Neural progenitor cell (in vitro differentiated cells): ENCODE measurements at regions not wholly inside any gene's neighbourhood (a gene's known extent, or its start where the extent isn't known, plus 50 kb on each side); places are given as distances from the start of the nearest gene placed in this dataset.

ENCODE experiments used
- EZH2 ChIP-seq: fragments of 200-600 bp; sonication (generic); IDR thresholded peaks from 2 replicates; pipeline ENCODE4 v1.6.1; 2017; ENCODE audit warnings: antibody characterized with exemption, mild to moderate bottlenecking, moderate library complexity
- EZH2phosphoT487 ChIP-seq: fragments of 200-600 bp; sonication (generic); IDR thresholded peaks from 2 replicates; pipeline ENCODE4 v1.6.1; 2017; ENCODE audit warnings: antibody characterized with exemption
- TF ChIP-seq, protein P1 (sequence below): fragments of 200-600 bp; sonication (generic); IDR thresholded peaks from 2 replicates; pipeline ENCODE4 v1.5.1; 2017; ENCODE audit warnings: antibody characterized with exemption, mild to moderate bottlenecking

DNA sequence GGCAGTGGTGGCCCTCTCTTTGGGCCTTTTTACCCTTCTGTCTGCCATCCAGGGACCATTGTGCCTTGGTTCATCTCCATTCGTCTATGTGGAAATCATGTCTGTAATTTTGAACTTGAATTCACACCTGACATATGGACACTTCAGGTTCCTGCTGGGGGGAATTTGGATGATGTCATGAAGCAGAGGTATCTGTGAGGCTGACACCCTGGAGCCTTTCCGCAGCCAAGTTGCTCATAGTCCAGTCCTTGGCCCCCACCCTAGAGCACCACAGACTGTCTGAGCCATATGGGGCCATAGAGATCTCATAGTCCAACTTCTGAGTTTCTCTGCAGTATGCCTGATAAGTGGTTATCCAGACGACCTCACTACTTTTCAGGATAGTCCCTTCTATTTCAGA lies 147.7 kb upstream of the CACNA1E start:
- TF ChIP-seq, protein P1, sequence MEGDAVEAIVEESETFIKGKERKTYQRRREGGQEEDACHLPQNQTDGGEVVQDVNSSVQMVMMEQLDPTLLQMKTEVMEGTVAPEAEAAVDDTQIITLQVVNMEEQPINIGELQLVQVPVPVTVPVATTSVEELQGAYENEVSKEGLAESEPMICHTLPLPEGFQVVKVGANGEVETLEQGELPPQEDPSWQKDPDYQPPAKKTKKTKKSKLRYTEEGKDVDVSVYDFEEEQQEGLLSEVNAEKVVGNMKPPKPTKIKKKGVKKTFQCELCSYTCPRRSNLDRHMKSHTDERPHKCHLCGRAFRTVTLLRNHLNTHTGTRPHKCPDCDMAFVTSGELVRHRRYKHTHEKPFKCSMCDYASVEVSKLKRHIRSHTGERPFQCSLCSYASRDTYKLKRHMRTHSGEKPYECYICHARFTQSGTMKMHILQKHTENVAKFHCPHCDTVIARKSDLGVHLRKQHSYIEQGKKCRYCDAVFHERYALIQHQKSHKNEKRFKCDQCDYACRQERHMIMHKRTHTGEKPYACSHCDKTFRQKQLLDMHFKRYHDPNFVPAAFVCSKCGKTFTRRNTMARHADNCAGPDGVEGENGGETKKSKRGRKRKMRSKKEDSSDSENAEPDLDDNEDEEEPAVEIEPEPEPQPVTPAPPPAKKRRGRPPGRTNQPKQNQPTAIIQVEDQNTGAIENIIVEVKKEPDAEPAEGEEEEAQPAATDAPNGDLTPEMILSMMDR: no peak
- no peak for TF ChIP-seq EZH2phosphoT487
- TF ChIP-seq EZH2: no peak
